Right atrium auricular region (tissue), 2 donors: ENCODE measurements at regions not wholly inside any gene's neighbourhood (a gene's known extent, or its start where the extent isn't known, plus 50 kb on each side); places are given as distances from the start of the nearest gene placed in this dataset.

ENCODE experiments used
- DNase-seq: peaks from one replicate; pipeline ENCODE4 v3.0.0-alpha.2; 2019; ENCODE audit warnings: low spot score
- H3K27ac ChIP-seq, 2 donors: fragments of 200-600 bp; sonication (generic); 1 replicate in 1 of 2; 2 replicates in 1 of 2; pipeline ENCODE4 v1.5.1; 2016 to 2019
- H3K27me3 ChIP-seq, 2 donors: fragments of 200-600 bp; sonication (generic); one replicate each; pipeline versions ENCODE4 v1.5.1 to v1.6.0; 2017 to 2019
- H3K36me3 ChIP-seq: fragments of 200-600 bp; sonication (generic); one replicate; pipeline ENCODE4 v1.5.1; 2016
- H3K4me1 ChIP-seq, 2 donors: fragments of 200-600 bp; sonication (generic); one replicate each; pipeline versions ENCODE4 v1.5.1 to v1.6.0; 2017 to 2019
- H3K4me3 ChIP-seq, 2 donors: fragments of 200-600 bp; sonication (generic); 1 replicate in 1 of 2; 2 replicates in 1 of 2; pipeline ENCODE4 v1.5.1; 2017 to 2019; ENCODE audit warnings: mild to moderate bottlenecking in 1 of 2, moderate library complexity in 1 of 2
- H3K9me3 ChIP-seq, 2 donors: fragments of 200-600 bp; sonication (generic); one replicate each; pipeline ENCODE4 v1.5.1; 2019
- TF ChIP-seq, protein P1 (sequence below), 2 donors: fragments of 200-600 bp; sonication (generic); IDR thresholded peaks; one replicate each; pipeline ENCODE4 v1.5.1; 2019; ENCODE audit warnings: antibody characterized with exemption in 2 of 2

DNA sequence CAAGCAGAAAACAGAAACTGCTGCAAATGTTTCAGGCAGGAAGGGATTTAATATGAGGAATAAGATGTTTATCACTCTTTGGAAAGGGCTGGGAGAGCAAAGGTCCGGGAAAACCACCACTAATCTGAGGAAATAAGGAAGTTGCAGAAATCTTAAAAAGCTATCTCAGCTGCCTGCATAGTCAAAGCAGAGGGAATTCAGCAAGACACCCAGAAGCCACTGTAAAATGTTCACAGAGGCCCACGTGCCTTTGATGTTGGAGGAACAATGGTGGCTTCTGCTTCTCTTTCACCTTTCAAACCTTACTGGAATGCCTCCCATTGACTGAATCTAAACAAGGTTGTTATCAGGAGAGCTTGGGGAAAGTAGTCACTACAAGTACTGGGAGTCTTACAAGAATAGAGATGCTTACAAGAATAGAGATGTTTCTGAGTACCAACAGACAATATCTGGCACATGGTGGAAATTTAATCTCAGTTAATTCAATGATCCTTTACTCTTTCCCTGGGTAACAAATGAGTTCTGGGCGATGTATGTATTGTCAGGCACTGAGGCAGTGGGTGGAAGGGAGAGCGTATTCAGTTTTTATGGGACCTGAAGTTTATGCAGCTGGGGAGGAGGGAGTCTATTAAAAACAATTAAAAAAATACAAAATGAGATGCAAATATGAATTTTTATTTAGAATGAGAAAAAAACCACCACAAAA lies 56.1 kb upstream of the MED13 start:
- Histone ChIP-seq H3K27ac (no peak overlapping the region), H3K27me3 (no peaks in the 10 kb centered on the region), H3K9me3 (no peaks in the 10 kb centered on the region), H3K4me3 (no peak overlapping the region), H3K36me3 (no peaks in the 10 kb centered on the region), H3K4me1 (no peaks in the 10 kb centered on the region)
- TF ChIP-seq, protein P1, sequence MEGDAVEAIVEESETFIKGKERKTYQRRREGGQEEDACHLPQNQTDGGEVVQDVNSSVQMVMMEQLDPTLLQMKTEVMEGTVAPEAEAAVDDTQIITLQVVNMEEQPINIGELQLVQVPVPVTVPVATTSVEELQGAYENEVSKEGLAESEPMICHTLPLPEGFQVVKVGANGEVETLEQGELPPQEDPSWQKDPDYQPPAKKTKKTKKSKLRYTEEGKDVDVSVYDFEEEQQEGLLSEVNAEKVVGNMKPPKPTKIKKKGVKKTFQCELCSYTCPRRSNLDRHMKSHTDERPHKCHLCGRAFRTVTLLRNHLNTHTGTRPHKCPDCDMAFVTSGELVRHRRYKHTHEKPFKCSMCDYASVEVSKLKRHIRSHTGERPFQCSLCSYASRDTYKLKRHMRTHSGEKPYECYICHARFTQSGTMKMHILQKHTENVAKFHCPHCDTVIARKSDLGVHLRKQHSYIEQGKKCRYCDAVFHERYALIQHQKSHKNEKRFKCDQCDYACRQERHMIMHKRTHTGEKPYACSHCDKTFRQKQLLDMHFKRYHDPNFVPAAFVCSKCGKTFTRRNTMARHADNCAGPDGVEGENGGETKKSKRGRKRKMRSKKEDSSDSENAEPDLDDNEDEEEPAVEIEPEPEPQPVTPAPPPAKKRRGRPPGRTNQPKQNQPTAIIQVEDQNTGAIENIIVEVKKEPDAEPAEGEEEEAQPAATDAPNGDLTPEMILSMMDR (IDR thresholded peaks at IDR 0.05), result no peak
- DNase-seq, result no peak

DNA sequence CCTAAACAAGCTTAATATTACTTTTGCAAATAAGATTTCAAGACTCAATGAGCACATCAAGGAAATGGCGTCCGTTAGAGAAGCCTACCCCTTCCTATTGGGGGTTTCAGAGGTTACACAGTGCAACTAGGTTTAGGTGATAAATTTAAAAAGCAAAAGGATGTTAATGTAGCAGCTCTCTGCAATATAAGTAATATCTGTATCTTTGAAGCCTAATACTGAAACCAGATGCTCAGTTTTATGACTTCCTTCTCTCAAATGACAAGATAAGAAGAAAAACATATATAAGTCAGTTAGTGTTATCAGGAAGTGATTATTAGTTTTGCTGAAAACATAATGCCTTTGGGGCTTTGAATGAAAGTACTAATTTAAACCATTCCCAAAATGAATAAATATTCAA lies 54.3 kb upstream of the MED13 start:
- Histone ChIP-seq H3K36me3 (no peaks in the 10 kb centered on the region), H3K27me3 (no peaks in the 10 kb centered on the region), H3K4me3 (no peak overlapping the region), H3K4me1 (no peaks in the 10 kb centered on the region), H3K9me3 (no peaks in the 10 kb centered on the region), H3K27ac (no peak overlapping the region)
- TF ChIP-seq, protein P1 (IDR thresholded peaks at IDR 0.05), result no peak
- no peak for DNase-seq
